ENCODE measurements at regions not wholly inside any gene's neighbourhood (a gene's known extent, or its start where the extent isn't known, plus 50 kb on each side); places are given as distances from the start of the nearest gene placed in this dataset.

DNA sequence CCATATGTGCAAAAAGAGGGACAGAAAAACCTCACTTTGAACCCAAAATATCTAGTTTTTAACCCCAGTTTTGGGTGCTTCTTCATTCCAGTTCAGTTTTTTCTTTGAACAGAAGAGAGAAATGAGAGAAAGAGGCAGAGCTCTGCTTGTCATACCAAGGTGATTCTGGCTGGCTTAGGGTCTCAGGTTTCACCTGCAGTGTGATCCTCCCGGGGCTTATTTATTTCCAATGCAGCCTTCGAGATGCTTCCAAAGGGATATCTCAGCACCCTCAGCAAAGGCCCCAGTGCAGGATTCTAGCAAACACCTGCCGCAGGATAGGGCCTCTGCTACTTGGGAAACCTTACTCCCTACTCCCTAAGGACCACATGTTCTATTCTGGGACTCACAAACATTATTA, 131.3 kb downstream of the WDR11 start:
- no peak for DNase-seq

DNA sequence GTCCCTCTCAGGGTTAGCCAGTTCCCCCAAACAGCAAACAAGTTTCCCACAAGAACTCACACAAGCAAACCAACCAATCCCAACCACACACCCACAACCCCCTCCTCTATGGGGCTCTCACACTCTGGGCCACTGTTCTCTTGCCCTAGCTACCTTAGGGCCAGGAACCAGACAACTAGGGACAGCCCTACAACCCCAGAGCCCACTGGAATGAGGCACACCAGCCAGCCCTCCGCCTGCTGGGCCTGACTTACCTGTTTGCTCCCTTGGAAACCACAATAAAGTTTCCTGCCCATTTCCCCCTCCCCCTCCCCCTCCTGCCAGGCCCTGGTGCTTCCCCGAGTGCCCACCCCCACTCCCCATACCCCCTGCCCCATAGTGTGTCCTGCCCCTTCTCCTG, 132.6 kb downstream of the WDR11 start:
- no peak for DNase-seq

DNA sequence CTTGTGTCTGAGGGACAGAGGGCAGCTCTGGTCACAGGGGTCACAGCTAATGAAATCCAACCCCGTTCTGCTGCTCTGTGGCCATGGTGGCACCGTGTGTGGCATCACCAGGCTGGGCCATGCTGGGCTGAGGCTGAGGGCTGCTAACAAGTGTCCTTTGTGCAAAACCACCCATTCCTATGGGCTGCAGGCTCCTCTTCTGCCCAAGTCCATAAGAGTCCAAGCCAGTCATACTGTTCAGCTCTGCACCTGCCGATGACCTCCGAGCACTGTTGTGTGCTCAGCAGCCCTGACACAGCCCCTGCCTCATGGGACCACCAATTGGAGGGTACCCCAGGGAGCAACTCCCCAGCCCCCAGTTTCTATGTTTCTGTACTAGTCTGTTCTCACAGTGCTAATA, 133.1 kb downstream of the WDR11 start:
- no peak for DNase-seq

DNA sequence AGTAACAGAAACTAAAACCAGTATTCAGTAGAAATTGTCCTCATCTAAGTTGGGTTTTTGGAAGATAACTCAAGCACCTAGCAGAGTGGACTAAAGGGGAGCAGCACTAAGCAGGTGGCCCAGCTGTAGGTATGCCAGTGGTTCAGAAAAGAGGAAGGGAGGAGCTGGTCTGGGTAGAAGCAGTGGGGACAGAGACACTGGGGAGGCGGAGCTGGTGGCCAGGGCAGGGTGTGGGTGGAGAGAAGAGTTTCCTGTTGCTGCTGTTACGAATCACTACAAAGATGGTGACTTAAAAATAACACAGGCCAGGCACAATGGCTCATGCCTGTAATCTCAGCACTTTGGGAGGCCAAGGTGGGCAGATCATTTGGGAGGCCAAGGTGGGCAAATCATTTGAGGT, 136.2 kb downstream of the WDR11 start:
- no peak for DNase-seq

DNA sequence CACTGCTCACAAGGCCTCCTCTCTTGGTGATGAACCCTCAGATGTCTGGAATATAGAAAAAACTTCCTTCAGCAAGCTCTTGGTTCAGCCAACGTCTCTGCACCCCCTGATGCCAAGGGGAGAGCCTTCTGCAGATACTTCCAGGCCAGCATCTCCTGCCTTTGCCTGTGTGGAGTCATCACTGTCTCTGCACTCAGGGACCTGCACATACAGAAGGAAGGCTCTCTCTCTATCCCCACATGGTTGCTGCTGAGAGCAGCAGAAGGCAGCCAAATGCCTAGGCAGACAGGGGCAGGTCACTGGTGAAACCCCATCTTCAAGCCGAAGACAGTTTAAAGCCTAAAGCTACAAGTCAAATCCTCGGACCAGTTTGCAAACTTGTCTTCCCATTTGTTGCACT, 137.6 kb downstream of the WDR11 start:
- DNase-seq = no peak

DNA sequence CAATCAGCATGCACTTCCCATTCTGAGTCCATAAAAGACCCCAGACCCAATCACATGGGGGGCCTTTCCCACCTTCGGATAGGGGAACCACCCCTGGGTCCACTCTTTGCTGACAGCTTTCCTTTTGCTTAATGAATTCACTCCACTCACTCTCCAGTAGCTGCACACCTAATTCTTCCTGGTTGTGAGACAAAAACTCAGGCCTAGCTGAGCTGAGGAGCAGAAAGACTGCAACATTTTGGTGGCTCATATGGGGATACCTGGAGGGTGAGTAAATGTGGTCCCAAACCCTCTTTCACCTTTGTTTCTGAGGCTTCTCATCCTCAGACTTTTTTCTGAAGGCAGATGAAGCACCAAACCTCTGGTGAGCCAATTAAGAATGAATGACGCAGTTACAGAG, 138.1 kb downstream of the WDR11 start:
- DNase-seq = no peak

DNA sequence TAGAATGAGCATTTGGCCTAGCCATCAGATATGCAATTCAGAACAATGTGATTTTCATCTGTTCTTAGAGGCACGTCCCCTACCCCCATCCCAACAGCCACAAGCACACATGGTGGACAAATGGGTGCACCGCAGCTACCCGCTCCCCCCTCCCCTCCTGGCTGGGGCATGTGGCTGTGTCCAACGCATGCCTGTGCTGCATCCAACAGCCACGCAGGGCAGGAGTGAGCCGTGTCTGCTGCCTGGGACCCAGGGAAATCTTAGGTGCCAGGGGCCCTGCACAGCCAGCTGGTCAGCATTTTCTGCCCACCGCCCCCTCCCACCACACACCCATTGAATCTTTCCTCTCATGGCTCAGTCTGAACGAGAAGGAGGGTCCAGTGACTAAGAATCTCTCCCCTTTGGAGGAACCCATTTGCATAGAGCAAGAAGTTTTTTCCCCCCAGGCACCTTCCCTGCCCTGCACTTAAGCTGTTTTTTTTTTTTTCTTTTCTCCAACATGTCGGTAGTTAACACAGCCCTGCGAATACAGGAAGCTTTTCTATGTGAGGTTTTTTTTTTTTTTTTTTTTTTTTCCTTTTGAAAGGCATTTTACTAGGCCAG, 138.9 kb downstream of the WDR11 start:
- DNase-seq = no peak

DNA sequence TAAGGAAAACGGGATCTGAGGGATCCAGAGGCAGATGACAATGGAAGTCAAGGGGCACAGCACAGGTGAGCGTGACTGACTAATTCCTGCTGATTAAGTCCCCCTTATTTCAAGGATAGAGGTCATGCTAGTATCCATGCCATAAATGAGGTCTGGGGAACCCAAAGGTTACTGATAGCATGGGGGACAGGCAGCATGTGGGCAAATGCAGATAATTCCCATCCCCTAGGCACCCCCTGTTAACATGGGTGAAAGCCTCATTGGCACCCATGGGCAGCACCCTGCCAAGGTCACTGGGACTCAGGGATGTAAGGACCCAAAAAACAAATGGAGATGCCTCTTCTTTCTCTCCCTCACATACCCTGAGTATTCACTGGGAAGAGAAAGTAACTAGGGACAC, 139.7 kb downstream of the WDR11 start:
- no peak for DNase-seq

DNA sequence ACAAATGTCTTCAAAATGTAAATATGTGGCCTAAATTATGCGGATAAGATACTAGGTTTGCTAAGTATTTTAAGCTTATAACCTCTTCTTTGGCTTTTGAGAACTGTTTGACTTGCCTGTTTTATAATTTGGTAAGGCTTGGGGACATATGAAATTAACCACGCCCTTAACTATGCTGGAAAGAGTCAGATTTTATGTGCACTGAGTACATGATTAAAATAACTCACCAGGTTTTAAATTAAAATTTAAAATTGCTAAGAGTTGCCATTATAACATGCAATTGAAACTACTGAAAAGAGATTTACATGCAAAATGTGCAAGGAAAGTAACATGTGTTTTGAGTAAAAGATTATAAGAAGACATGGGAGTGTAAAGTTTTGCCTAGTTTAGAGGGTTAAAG, 141.9 kb downstream of the WDR11 start:
- no peak for DNase-seq

DNA sequence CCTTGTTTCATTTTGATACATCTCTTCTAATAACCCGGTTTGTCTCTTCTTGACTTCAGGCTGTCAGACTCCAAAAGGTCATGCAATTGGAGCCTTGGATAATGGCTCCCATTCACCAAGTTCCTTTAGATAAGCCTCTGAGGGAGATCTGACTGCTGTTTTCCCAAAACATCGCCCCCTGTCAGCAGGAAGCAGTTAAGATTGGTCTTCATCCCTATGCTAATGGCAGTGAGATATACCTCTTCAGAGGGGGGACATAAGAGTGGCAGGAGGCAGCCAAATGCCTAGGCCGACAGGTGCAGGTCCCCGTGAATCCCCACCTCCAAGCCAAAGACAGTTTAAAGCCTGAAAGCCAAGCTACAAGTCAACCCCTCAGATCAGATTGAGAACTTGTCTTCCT, 144.6 kb downstream of the WDR11 start:
- no peak for DNase-seq

DNA sequence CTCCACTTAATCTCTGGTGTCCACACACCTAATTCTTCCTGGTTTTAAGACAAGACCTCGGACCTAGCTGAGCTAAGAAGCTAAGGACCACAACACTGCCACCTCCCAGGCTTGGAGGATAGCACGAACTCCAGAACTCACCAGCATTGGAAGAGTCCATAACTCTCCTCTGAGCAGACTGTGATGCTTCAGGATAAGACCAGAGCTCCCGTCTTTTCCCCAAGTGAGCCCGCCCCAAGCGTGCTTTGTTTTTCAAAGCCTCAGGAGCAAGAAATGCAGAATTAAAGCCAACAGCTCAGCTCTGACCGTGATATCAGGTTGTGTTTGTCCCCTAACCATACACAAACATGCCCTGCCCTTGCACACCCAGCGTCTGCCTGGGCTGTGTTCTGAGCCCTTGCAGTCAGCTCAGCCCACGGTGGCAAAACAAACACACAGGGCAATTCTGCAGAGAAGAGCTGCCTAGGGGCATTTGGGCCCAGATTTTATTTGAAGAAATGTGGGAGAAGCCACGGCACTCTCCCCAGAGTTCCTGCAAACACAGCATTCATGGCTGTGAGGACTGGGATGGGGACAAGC, 145.4 kb downstream of the WDR11 start:
- DNase-seq = no peak

DNA sequence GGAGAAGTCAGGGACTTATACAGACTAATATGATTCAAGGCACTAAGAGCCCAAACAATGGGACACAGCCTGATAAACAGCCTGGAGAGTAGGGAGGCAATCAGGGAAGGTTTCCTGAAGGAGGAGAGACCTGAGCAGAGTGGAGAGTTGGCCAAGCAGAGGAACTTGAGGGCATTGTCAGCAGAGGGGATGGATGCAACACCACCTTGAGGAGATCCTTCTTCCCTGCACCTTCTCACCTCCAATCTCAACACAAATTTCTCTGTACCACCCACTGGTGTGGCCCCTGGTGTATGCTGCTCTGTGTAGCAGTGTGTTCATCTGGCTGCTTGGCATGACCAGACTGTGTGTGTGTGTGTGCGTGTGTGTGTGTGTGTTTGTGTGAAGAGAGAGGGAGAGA, 146.2 kb downstream of the WDR11 start:
- no peak for DNase-seq

DNA sequence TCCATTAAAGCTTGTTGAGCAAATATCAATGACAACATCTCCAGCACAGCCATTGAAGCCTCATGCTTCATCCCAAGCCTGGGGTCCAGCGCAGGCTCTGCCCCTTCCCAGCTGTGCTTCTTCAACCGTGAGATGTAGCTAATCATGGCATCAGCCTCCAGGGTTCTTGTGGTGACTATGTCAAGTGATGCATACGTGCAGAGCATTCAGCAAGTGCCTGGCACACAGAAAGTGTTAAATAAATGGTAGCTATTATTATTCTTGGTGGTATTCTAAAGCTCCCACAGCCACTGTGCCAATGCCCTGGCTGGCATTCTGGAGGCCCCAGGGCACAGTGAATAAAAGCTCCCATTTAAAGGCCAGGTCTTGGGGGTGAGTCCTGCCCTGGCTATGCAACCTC, 146.6 kb downstream of the WDR11 start:
- no peak for DNase-seq

DNA sequence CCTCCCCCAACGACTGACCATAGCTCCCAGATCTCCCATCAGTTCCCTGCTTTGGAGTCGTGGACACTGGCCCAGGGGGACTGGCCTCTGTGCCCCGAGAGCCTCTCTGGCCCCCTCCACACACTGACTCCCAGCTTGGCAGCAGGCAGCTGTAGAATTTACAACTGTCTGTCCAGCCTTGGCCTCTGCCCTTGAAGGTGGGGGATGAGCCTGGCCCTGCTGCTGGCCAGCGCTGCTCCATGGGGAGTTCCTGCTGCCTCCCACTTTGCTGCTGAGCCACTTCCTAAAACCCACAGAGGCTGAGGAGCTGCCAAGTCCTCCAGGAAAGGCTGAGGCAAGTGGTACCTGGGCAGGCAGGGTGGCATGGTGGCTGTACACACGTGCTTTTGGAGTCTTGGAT, 147.1 kb downstream of the WDR11 start:
- no peak for DNase-seq

DNA sequence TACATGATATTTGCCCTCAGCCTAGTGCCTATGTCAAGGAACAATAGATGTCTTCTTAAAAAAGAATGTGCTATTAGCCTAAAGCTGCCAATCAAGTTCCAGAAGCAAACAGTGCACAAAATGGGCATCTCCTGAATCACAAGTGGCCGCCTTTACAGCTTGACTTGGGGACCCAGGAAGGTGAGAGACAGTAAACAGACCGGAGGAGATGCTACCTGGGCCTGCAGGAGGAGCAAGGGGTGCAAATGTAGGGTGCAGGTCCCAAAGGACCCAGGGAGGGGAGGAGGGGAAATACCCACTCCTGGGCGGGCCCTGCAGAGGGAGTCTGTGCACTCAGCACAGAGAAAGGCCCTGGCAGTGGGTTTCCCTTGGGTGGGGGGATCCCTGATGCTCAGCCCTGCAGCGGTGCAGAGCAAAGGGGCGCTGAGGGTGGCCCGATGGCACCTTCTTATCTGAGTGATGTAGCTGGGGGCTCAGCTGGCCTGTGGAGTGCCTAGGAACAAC, 147.7 kb downstream of the WDR11 start:
- DNase-seq = no peak

DNA sequence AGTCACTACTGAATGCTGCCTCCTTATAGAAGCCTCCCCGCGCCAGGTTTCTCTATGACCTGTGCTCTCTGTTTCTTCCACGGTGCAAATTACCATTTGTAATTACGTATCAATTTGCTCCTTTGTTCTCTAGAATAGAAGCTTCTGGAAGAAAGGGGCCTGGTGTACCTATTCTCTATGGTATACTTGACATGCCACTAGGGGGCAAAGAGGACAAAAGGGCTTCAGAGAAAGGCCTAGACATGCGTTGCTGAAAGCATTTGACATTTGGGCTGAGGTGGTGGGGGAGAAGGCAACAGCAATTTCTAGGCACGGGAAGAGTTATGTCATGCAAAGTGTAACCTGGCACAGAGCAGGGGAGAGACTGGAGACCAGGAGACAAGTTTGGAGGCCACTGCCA, 148.7 kb downstream of the WDR11 start:
- DNase-seq = no peak

DNA sequence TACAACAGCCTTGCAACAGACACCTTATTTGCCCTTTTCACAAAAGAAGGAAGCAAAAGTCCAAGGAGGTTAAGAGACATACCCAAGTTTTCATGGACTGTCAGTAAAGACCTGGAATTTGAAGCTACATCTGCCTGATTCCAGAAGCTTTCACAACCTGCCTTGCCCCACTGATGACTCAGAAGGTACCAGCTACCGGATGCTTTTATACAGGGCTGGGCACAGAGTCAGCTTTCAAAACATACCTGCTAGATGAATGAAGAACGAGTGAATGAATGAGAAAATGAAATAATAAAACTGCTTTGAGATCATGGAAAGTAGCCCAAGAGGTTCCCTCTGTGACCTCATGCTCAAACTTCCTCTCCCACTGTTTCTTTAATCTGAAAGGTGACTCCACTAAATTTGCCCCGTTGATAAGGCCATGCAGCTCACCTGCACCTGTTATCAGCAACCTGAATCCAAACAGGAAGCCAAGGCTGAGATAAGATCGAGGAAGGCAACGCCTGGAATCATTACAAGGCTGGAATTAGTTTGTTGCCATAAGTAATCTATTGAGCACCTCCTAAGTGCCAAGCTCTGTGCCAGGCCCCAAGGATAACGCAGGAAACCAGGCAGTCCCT, 151.5 kb downstream of the WDR11 start:
- DNase-seq = no peak

DNA sequence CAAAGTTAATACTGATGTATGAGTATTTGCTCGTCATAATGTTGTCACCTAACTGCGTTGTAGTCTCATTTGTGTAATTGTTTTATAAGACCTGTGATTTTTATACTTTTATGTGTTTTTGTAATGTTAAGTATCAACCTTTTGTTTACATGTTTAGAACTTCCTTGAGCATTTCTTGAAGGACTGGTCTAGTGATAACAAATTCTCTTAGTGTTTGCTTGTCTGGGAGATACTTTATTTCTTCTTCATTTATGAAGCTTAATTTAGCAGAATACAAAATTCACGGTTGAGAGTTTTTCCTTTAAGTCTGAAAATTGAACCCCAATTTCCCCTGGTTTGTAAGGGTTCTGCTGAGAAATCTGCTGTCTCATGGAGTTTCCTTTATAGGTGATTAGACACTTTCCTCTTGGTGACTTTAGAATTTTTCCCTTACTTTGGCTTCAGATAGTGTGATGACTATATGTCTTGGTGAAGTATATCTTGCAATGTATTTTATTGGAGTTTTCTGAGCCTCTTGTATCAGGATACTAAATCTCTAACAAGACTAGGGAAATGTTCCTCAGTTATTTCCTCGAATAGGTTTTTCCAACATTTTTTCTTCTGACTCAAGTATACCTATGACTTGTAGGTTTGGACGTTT, 154.9 kb downstream of the WDR11 start:
- no peak for DNase-seq

DNA sequence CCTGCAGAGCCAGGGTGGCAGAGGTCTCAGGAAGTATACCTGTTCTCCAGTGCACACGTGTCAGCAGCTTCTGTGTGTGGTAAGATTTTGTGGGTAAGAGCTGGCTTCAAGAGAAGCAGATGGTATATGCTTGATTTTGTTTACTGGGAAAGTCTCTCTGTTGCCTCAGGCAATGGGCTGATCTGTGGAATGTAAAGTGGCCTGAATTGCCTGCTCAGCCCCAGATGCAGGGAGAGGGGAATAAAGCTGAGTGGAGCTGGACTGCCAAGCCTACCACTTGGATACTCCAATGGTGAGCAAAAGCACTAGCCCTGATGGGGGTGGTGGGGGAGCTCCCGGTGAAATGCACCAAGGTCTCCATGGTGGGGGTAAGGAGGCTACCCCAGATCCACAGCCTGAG, 156.1 kb downstream of the WDR11 start:
- no peak for DNase-seq

DNA sequence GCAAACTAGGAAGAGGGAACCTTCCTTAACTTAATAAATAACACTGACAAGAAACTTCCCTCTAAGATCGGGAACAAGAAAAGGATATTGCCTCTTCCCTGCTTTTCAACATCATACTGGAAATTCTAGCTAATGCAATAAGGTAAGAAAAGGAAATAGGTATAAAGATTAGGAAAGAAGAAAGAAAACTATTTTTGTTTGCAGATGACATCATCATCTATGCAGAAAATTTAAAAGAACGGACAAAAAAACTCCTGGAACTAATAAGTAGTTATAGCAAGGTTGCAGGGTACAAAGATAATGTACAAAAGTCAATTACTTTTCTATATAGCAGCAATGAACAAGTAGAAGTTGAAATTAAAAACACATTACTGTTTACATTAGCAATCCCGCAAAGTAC, 164.8 kb downstream of the WDR11 start:
- DNase-seq = no peak

DNA sequence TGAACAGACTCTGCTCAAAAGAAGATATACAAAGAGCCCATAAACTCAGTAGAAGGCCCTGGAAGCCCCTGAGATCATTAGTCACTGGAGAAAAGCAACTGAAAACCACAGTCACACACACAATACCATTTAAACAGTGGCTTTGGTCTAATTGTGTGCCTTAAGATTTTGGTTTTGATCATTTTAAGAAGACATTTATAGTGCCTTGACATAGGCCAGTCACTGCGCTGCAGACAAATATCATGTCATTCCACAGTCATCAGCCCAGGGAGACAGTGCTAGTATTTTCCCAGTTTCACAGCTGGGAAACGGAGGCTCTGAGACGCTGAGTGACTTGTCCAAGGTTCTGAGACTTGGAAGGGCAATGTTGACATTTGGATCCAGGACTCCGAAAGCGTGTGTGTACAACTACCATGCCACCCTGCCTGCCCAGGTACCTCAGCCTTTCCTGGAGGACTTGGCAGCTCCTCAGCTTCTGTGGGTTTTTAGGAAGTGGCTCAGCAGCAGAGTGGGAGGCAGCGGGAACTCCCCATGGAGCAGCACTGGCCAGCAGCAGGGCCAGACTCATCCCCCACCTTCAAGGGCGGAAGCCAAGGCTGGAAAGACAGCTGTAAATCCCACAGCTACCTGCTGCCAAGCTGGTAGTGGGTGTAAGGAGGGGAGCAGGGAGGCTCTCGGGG, 173.9 kb downstream of the WDR11 start:
- no peak for DNase-seq

DNA sequence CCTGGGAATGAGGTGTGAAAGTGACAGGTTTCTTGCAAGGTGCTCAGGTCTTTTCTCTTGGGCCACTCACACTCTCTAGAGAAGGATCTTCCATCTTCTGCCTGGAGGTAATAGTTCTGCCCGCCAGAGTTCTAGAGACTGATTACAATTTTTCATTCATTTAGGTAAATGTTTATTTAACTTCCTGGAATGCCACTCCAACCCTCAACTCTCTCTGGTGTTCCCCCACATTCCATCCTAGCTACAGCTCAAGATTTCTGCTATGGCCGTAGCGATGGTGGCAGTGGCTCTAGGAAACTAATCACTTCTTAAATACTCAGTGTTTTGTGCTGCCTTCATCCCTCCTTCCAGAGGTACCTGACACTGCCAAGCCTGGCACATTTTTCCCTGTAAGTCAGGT, 174.6 kb downstream of the WDR11 start:
- DNase-seq = no peak
